ENCODE measurements at regions not wholly inside any gene's neighbourhood (a gene's known extent, or its start where the extent isn't known, plus 50 kb on each side); places are given as distances from the start of the nearest gene placed in this dataset.

- ChIA-PET CTCF (no interaction called here), POLR2A (no interaction called here)
- BruUV-seq (replicated peaks): no TSS peak
- TF ChIP-seq CTCF (IDR thresholded peaks at IDR 0.05): no peak
- no peaks in the 10 kb centered on the region for H3K27me3 ChIP-seq (ENCODE audit: control insufficient read depth, insufficient read depth, low read length)
- DNase-seq (ENCODE audit: low read depth, low spot score) (no peak), ATAC-seq (no peak)
- H3K4me3 ChIP-seq (ENCODE audit: low read depth in 2 of 2, low read length in 2 of 2): no peak overlapping the region
- H3K9me3 ChIP-seq (ENCODE audit: control insufficient read depth, insufficient read depth, low read depth, low read length): no peaks in the 10 kb centered on the region
- intact Hi-C loops (cut with micrococcal nuclease; ENCODE audit: unreplicated experiment) (no loop called here), in situ Hi-C loops (cut with HindIII; ENCODE audit: low pct_unique_long_range_greater_than_20kb, low sequenced_read_pairs) (no loop called here)
- H3K36me3 ChIP-seq (ENCODE audit: control insufficient read depth, insufficient read depth, low read length): no peaks in the 10 kb centered on the region
- no peaks in the 10 kb centered on the region for H3K4me1 ChIP-seq (ENCODE audit: control insufficient read depth, insufficient read depth, low read length)
- no peak overlapping the region for H3K27ac ChIP-seq (ENCODE audit: low read length)
These were observed 618.9 kb downstream of the HACE1 start for GRCh38 chr6:104240865-104241264.

DNA sequence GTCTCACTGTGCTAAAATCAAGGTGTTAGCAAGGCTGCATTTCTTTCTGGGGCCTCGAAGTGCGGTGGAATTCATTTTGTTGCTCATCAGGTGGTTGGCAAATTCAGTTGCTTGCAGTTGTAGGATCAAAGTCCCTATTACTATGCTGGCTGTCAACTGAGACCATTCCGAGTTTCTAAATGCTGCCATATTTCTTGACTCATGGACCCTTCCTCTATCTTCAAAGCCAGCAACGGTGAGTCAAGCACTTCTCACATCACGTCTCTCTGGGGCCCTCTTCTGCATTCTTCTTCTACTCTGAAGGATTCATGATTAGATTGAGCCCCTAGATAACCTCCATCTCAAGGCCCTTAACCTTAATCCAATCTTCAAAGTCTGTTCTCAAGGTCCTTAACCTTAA lies 619.7 kb downstream of the HACE1 start:
- ChIA-PET POLR2A (no interaction called here), CTCF (no interaction called here)
- ATAC-seq (no peak), DNase-seq (ENCODE audit: low read depth, low spot score) (no peak)
- Histone ChIP-seq H3K27ac (ENCODE audit: low read length) (no peak overlapping the region), H3K4me3 (ENCODE audit: low read depth in 2 of 2, low read length in 2 of 2) (no peak overlapping the region), H3K27me3 (ENCODE audit: control insufficient read depth, insufficient read depth, low read length) (no peaks in the 10 kb centered on the region), H3K9me3 (ENCODE audit: control insufficient read depth, insufficient read depth, low read depth, low read length) (no peaks in the 10 kb centered on the region), H3K36me3 (ENCODE audit: control insufficient read depth, insufficient read depth, low read length) (no peaks in the 10 kb centered on the region), H3K4me1 (ENCODE audit: control insufficient read depth, insufficient read depth, low read length) (no peaks in the 10 kb centered on the region)
- in situ Hi-C loops (cut with HindIII; ENCODE audit: low pct_unique_long_range_greater_than_20kb, low sequenced_read_pairs): no loop called here
- BruUV-seq (replicated peaks): no TSS peak
- no peak for TF ChIP-seq POLR2AphosphoS5 (IDR thresholded peaks at IDR 0.05; ENCODE audit: low read depth, low read length)
- TF ChIP-seq CTCF (IDR thresholded peaks at IDR 0.05): no peak
- TF ChIP-seq REST (IDR thresholded peaks at IDR 0.05; ENCODE audit: insufficient read depth in 1 of 2, low read depth in 2 of 2, low read length in 1 of 2): no peak
- TF ChIP-seq SIN3A (IDR thresholded peaks at IDR 0.05; ENCODE audit: borderline replicate concordance, insufficient read depth, low read depth, low read length): no peak
- no peak for TF ChIP-seq TCF7L2 (IDR thresholded peaks at IDR 0.05; ENCODE audit: low read depth, low read length)
- intact Hi-C loops (cut with micrococcal nuclease; ENCODE audit: unreplicated experiment): no loop called here

GRCh38 chr6:104229057-104229456 lies 630.7 kb downstream of the HACE1 start:
- no peaks in the 10 kb centered on the region for H3K4me1 ChIP-seq (ENCODE audit: control insufficient read depth, insufficient read depth, low read length)
- in situ Hi-C loops (cut with HindIII; ENCODE audit: low pct_unique_long_range_greater_than_20kb, low sequenced_read_pairs): no loop called here
- H3K36me3 ChIP-seq (ENCODE audit: control insufficient read depth, insufficient read depth, low read length): no peaks in the 10 kb centered on the region
- no peaks in the 10 kb centered on the region for H3K9me3 ChIP-seq (ENCODE audit: control insufficient read depth, insufficient read depth, low read depth, low read length)
- TF ChIP-seq TCF7L2 (IDR thresholded peaks at IDR 0.05; ENCODE audit: low read depth, low read length) (no peak), REST (IDR thresholded peaks at IDR 0.05; ENCODE audit: insufficient read depth in 1 of 2, low read depth in 2 of 2, low read length in 1 of 2) (no peak), SIN3A (IDR thresholded peaks at IDR 0.05; ENCODE audit: borderline replicate concordance, insufficient read depth, low read depth, low read length) (no peak), POLR2AphosphoS5 (IDR thresholded peaks at IDR 0.05; ENCODE audit: low read depth, low read length) (no peak), CTCF (IDR thresholded peaks at IDR 0.05) (no peak; the same call in 1 of the 2 replicates)
- POLR2A ChIA-PET: no interaction called here
- H3K27ac ChIP-seq (ENCODE audit: low read length): no peak overlapping the region
- H3K4me3 ChIP-seq (ENCODE audit: low read depth in 2 of 2, low read length in 2 of 2): no peak overlapping the region
- no TSS peak for BruUV-seq (replicated peaks)
- intact Hi-C loops (cut with micrococcal nuclease; ENCODE audit: unreplicated experiment): no loop called here
- CTCF ChIA-PET: no interaction called here
- no peaks in the 10 kb centered on the region for H3K27me3 ChIP-seq (ENCODE audit: control insufficient read depth, insufficient read depth, low read length)
- DNase-seq (ENCODE audit: low read depth, low spot score) (no peak), ATAC-seq (no peak)

Measured in Panc1 (cell line).